ENCODE measurements at regions not wholly inside any gene's neighbourhood (a gene's known extent, or its start where the extent isn't known, plus 50 kb on each side); places are given as distances from the start of the nearest gene placed in this dataset.

DNA sequence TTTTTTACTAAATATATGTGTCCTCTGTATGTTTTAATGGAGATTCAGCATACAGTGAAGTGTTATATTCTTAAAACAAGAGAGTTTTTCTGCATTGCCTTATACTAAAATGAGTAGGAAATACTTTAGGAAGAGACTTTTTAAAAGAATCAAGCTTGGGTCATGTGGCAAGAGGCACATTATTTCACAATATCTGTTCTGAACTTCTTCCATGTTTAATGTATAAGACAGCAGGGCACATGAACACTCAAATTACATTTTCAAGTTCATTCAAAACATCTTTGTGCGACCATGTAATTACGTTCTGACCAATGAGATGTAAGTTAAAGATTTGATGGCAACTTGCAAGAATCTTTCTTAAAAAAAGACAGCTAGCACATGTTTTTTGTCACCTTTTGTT is 1055.9 kb downstream of the NR2F1-AS1 start:
- Histone ChIP-seq H3K4me1 (ENCODE audit: insufficient read depth) (no peaks in the 10 kb centered on the region), H3K27ac (no peak overlapping the region), H3K27me3 (no peaks in the 10 kb centered on the region), H3K36me3 (no peaks in the 10 kb centered on the region), H3K4me3 (no peak overlapping the region), H3K9me3 (no peaks in the 10 kb centered on the region)
- WGBS, 3 donors, result 93 to 96% (median 95%) methylated on average over 2 of the region's 2 CpGs
- intact Hi-C loops (cut with DNase I), result no loop called here
- TF ChIP-seq, protein P1, sequence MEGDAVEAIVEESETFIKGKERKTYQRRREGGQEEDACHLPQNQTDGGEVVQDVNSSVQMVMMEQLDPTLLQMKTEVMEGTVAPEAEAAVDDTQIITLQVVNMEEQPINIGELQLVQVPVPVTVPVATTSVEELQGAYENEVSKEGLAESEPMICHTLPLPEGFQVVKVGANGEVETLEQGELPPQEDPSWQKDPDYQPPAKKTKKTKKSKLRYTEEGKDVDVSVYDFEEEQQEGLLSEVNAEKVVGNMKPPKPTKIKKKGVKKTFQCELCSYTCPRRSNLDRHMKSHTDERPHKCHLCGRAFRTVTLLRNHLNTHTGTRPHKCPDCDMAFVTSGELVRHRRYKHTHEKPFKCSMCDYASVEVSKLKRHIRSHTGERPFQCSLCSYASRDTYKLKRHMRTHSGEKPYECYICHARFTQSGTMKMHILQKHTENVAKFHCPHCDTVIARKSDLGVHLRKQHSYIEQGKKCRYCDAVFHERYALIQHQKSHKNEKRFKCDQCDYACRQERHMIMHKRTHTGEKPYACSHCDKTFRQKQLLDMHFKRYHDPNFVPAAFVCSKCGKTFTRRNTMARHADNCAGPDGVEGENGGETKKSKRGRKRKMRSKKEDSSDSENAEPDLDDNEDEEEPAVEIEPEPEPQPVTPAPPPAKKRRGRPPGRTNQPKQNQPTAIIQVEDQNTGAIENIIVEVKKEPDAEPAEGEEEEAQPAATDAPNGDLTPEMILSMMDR (IDR thresholded peaks at IDR 0.05), result no peak
- TF ChIP-seq EP300 (IDR thresholded peaks at IDR 0.05) (no peak), POLR2A (IDR thresholded peaks at IDR 0.05) (no peak)
- no peak for DNase-seq

DNA sequence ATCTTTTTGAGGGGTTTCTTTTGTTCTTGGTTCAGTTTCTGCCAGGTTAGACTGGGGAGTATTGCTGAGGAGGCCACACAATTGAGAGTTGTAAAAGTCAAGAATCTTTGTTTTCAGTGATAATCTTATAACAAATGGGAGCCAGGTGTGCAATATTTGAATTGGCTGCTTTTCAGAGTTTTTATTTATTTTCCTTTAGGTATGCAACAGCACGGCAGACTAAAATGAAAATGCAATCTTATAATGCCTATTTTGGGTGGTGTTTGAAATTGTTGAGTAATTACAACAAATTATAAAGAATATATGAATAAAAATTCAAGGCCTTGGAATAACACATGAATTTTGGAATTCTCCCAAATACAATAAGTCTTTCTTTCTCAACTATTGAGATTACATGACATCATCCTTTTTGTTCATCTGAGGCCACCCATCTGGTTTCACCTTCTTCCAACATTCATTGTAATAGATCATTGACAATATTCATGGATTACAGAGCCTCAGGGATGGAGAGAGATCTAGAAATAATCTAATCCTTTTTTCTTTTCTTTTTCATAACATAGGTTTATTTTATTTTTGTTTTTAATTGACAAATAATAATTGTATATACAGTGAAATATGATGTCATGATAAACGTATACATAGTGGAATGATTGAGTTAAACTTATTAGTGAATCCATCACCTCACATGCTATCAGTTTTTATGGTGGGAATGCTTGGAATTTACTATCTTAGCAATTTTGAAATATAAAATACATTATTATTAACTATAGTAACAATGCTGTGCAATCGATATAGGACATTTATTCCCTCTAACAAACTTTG is 1061.0 kb downstream of the NR2F1-AS1 start:
- no peak for DNase-seq
- WGBS, 3 donors, result 50 to 57% (median 52%) methylated on average over 3 of the region's 3 CpGs
- H3K27me3 ChIP-seq, result no peaks in the 10 kb centered on the region
- TF ChIP-seq EP300 (IDR thresholded peaks at IDR 0.05), result no peak
- TF ChIP-seq POLR2A (IDR thresholded peaks at IDR 0.05), result no peak
- TF ChIP-seq, protein P1 (IDR thresholded peaks at IDR 0.05), result no peak
- no peak overlapping the region for H3K4me3 ChIP-seq
- peaks cover 2% of the 10 kb centered on the region for H3K4me1 ChIP-seq (ENCODE audit: insufficient read depth)
- H3K9me3 ChIP-seq, result no peaks in the 10 kb centered on the region
- H3K27ac ChIP-seq, result no peak overlapping the region
- intact Hi-C loops (cut with DNase I), result no loop called here
- H3K36me3 ChIP-seq, result no peaks in the 10 kb centered on the region

DNA sequence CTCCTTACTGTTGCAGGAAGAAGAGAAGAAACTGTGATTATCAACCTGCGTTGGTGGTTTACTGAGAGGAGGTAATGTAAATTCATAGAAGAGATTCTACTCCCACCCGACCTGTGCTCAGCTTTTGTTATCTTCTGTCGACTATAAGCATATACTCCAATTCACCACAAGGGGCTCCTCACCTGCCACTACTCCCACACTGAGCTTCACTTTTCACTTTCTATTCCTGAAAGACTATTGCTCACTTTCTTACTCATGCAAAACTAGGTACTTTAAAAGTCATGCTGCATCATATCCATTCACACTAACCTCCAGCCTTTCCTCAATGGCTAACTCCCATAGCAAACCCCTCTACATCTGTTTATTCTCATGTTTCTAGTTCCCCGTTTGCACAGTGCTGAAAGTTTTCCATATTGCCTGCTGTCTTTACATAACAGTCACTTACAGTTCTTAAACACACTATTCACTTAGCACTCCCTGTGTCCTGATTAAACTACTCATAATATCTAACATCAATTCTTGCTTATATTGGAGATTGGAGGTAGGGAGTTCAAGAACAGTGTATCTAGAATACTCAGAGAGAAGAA is 1062.6 kb downstream of the NR2F1-AS1 start:
- H3K4me1 ChIP-seq (ENCODE audit: insufficient read depth), result peaks cover 2% of the 10 kb centered on the region
- H3K27me3 ChIP-seq, result no peaks in the 10 kb centered on the region
- intact Hi-C loops (cut with DNase I), result no loop called here
- no peak overlapping the region for H3K4me3 ChIP-seq
- TF ChIP-seq POLR2A (IDR thresholded peaks at IDR 0.05) (no peak), EP300 (IDR thresholded peaks at IDR 0.05) (no peak)
- TF ChIP-seq, protein P1 (IDR thresholded peaks at IDR 0.05), result peak in 1 of 3 donors; percentile 12
- H3K36me3 ChIP-seq, result no peaks in the 10 kb centered on the region
- no peak overlapping the region for H3K27ac ChIP-seq
- no peaks in the 10 kb centered on the region for H3K9me3 ChIP-seq
- DNase-seq, result no peak
- 52 to 57% (median 57%) methylated on average over 4 of the region's 4 CpGs for WGBS, 3 donors

DNA sequence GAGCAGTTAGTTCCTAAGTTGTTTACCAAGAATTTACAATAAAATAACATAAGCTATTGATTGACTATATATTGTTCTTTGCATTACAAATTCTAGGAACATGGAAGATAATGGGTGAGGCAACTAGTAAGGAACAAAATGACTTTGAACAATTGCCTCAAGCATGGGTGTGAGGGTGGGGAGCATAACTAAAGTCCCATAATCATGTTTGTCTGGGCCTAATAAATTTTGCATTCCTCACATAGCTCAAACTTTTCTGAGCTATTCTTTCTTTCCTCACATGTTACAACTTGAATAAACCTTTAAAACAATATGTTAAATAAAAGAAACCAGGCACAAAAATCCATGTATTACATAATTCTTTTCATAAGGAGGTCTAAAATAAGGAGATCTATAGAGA is 1066.1 kb downstream of the NR2F1-AS1 start:
- no peaks in the 10 kb centered on the region for H3K27me3 ChIP-seq
- H3K9me3 ChIP-seq, result peaks cover 0 to 4% of the 10 kb centered on the region in 2 donors
- no peak overlapping the region for H3K27ac ChIP-seq
- peaks cover 2% of the 10 kb centered on the region for H3K4me1 ChIP-seq (ENCODE audit: insufficient read depth)
- no peak overlapping the region for H3K4me3 ChIP-seq
- DNase-seq, result no peak
- TF ChIP-seq POLR2A (IDR thresholded peaks at IDR 0.05) (no peak), EP300 (IDR thresholded peaks at IDR 0.05) (no peak)
- TF ChIP-seq, protein P1 (IDR thresholded peaks at IDR 0.05), result no peak
- intact Hi-C loops (cut with DNase I), result no loop called here
- H3K36me3 ChIP-seq, result no peaks in the 10 kb centered on the region
